ENCODE measurements at regions not wholly inside any gene's neighbourhood (a gene's known extent, or its start where the extent isn't known, plus 50 kb on each side); places are given as distances from the start of the nearest gene placed in this dataset.

- Histone ChIP-seq H3K4me3 (ENCODE audit: extremely low read depth in 1 of 4, insufficient read depth in 2 of 4, low read depth in 3 of 4, low read length in 4 of 4) (no peak overlapping the region), H4K20me1 (replicated peaks in 1 of 2; ENCODE audit: control insufficient read depth in 1 of 2, insufficient read depth in 2 of 2, low read length in 2 of 2) (no peaks in the 10 kb centered on the region), H3K4ac (replicated peaks; ENCODE audit: insufficient read length, low read depth, low read length) (no peak overlapping the region), H4K91ac (replicated peaks; ENCODE audit: insufficient read length, low read length) (peak overlapping the region; percentile 58), H3K36me3 (ENCODE audit: control insufficient read depth in 2 of 4, insufficient read depth in 4 of 4, low read length in 3 of 4) (no peaks in the 10 kb centered on the region), H3K23me2 (ENCODE audit: low read depth, low read length) (no peaks in the 10 kb centered on the region), H2BK20ac (ENCODE audit: low read length) (peak overlapping the region; percentile 10; the same call in 1 of the 2 replicates), H3K79me1 (ENCODE audit: low read depth, low read length) (no peaks in the 10 kb centered on the region), H4K5ac (ENCODE audit: insufficient read length, low read depth, low read length) (no peak overlapping the region), H3K23ac (ENCODE audit: insufficient read length) (no peak overlapping the region), H4K8ac (ENCODE audit: extremely low read depth, insufficient read depth, low read length) (0 out of 2 replicates have a peak overlapping the region, but pooled peaks have one; percentile 23), H2BK12ac (ENCODE audit: low read depth, low read length) (peak overlapping the region; percentile 56; the same call in 1 of the 2 replicates), H3K79me2 (ENCODE audit: control insufficient read depth in 1 of 2, insufficient read depth in 2 of 2, low read length in 2 of 2) (no peaks in the 10 kb centered on the region), H2BK5ac (ENCODE audit: low read depth, low read length) (no peak overlapping the region), H3K56ac (replicated peaks; ENCODE audit: insufficient read length, low read depth, low read length) (no peak overlapping the region), H3K18ac (ENCODE audit: extremely low read depth, low read length) (peak overlapping the region; percentile 6), H3K4me1 (replicated peaks in 1 of 4; ENCODE audit: control insufficient read depth in 3 of 4, insufficient read depth in 4 of 4, low read length in 3 of 4) (peaks cover 0 to 10% (median 3%) of the 10 kb centered on the region in 4 experiments; a peak in 4 of 7 replicates), H2BK15ac (ENCODE audit: low read length) (no peak overlapping the region), H2BK120ac (replicated peaks; ENCODE audit: low read depth, low read length) (no peak overlapping the region), H3K27ac (ENCODE audit: low read depth, low read length) (no peak overlapping the region), H3K9ac (replicated peaks in 1 of 4; ENCODE audit: extremely low read depth in 1 of 4, low read depth in 3 of 4, low read length in 3 of 4) (no peak overlapping the region), H3K4me2 (ENCODE audit: insufficient read depth in 1 of 2, low read depth in 2 of 2, low read length in 2 of 2) (no peak overlapping the region), H2AK5ac (ENCODE audit: low read depth, low read length) (no peak overlapping the region), H2AFZ (ENCODE audit: low read length) (no peak overlapping the region), H3K14ac (ENCODE audit: insufficient read length) (no peak overlapping the region), H3K9me3 (ENCODE audit: insufficient read depth in 2 of 2, low read depth in 1 of 2, low read length in 1 of 2) (no peaks in the 10 kb centered on the region), H3K27me3 (replicated peaks in 1 of 4; ENCODE audit: control insufficient read depth in 3 of 4, extremely low read depth in 1 of 4, insufficient read depth in 3 of 4, low read length in 3 of 4) (peaks cover 0 to 2% (median 0%) of the 10 kb centered on the region in 4 experiments; a peak in 1 of 7 replicates)
- ChIA-PET CTCF (ENCODE audit: partially characterized antibody) (interaction anchor here (0.8 to 2.3 kb wide), 10 partner anchors 8 to 185 kb away, joined by 3 to 9 read pairs (median 4); no protein-coding TSS in a partner anchor), POLR2A (ENCODE audit: partially characterized antibody) (interaction anchor here (0.9 to 1.8 kb wide), 5 partner anchors 10 to 52 kb away, joined by 3 to 6 read pairs (median 3); no protein-coding TSS in a partner anchor)
- FAIRE-seq (no peak), DNase-seq (ENCODE audit: low read depth in 1 of 2, low spot score in 2 of 2) (no peak)
- TF ChIP-seq CBX8 (IDR thresholded peaks at IDR 0.05; ENCODE audit: borderline replicate concordance, low read depth, low read length) (no peak), TEAD4 (IDR thresholded peaks at IDR 0.05; ENCODE audit: low read depth, low read length) (no peak)
- 89% methylated on average over 16 of the region's 17 CpGs; no CpG with 5 or more reads in 1 of the 2 experiments for WGBS, 2 experiments (ENCODE audit: extremely low coverage in 1 of 2, insufficient coverage in 1 of 2, insufficient read length in 1 of 2, insufficient replicate concordance in 2 of 2, low coverage in 1 of 2, low lambda C conversion rate in 2 of 2, missing lambda C conversion rate in 1 of 2)
Observed at GRCh38 chr3:14323401-14324223, 78.8 kb upstream of the SLC6A6 start.

Data from H1 (cell line).